ENCODE measurements at regions not wholly inside any gene's neighbourhood (a gene's known extent, or its start where the extent isn't known, plus 50 kb on each side); places are given as distances from the start of the nearest gene placed in this dataset.
A peak's percentile ranks its signal among the peaks of the same experiment; 100 is the strongest.

GRCh38 chr5:179418972-179419371 lies 73.7 kb upstream of the ADAMTS2 start:
- H3K9me3 ChIP-seq (ENCODE audit: low read depth): no peaks in the 10 kb centered on the region
- H3K4me1 ChIP-seq: no peaks in the 10 kb centered on the region
- H3K9ac ChIP-seq: no peak overlapping the region
- no peak overlapping the region for H3K4me3 ChIP-seq
- H3K27ac Mint-ChIP-seq: peak overlapping the region; percentile 27
- H3K36me3 Mint-ChIP-seq: no peaks in the 10 kb centered on the region
- TF ChIP-seq EZH2 (IDR thresholded peaks at IDR 0.05): no peak
- TF ChIP-seq CTCF (IDR thresholded peaks at IDR 0.05): no peak
- TF ChIP-seq EZH2phosphoT487 (IDR thresholded peaks at IDR 0.05): no peak
- no peaks in the 10 kb centered on the region for H3K9me3 Mint-ChIP-seq
- H3F3A ChIP-seq (ENCODE audit: low read depth): no peaks in the 10 kb centered on the region
- H3K27ac ChIP-seq: no peak overlapping the region
- no peak overlapping the region for H2AFZ ChIP-seq (replicated peaks)
- no peak for DNase-seq (ENCODE audit: low spot score)
- no peaks in the 10 kb centered on the region for H3K36me3 ChIP-seq
- no peaks in the 10 kb centered on the region for H3K27me3 ChIP-seq
- no peaks in the 10 kb centered on the region for H4K20me1 ChIP-seq (ENCODE audit: low read depth)
- peaks cover 10% of the 10 kb centered on the region for H3K4me1 Mint-ChIP-seq
- H3K4me2 ChIP-seq: no peak overlapping the region
- H3K79me2 ChIP-seq (ENCODE audit: low read depth): no peaks in the 10 kb centered on the region
- H3K4me3 Mint-ChIP-seq: no peak overlapping the region
- peaks cover 2% of the 10 kb centered on the region for H3K27me3 Mint-ChIP-seq (ENCODE audit: insufficient read depth, low read depth)

GRCh38 chr5:179417696-179418095 lies 72.4 kb upstream of the ADAMTS2 start:
- Histone ChIP-seq H3K4me2 (no peak overlapping the region), H3K36me3 (no peaks in the 10 kb centered on the region), H3K4me1 (no peaks in the 10 kb centered on the region), H3K9ac (no peak overlapping the region), H3F3A (ENCODE audit: low read depth) (no peaks in the 10 kb centered on the region), H3K9me3 (ENCODE audit: low read depth) (no peaks in the 10 kb centered on the region), H2AFZ (replicated peaks) (no peak overlapping the region), H3K27ac (no peak overlapping the region), H3K4me3 (no peak overlapping the region), H4K20me1 (ENCODE audit: low read depth) (no peaks in the 10 kb centered on the region), H3K27me3 (no peaks in the 10 kb centered on the region), H3K79me2 (ENCODE audit: low read depth) (no peaks in the 10 kb centered on the region)
- Mint-ChIP-seq H3K27me3 (ENCODE audit: insufficient read depth, low read depth) (peaks cover 4% of the 10 kb centered on the region), H3K4me3 (no peak overlapping the region), H3K9me3 (no peaks in the 10 kb centered on the region), H3K27ac (no peak overlapping the region), H3K36me3 (no peaks in the 10 kb centered on the region), H3K4me1 (peaks cover 13% of the 10 kb centered on the region)
- DNase-seq (ENCODE audit: low spot score): no peak
- TF ChIP-seq CTCF (IDR thresholded peaks at IDR 0.05): no peak
- TF ChIP-seq EZH2 (IDR thresholded peaks at IDR 0.05): no peak
- TF ChIP-seq EZH2phosphoT487 (IDR thresholded peaks at IDR 0.05): no peak

GRCh38 chr5:179417016-179417415 lies 71.8 kb upstream of the ADAMTS2 start:
- H3K4me3 Mint-ChIP-seq: no peak overlapping the region
- Histone ChIP-seq H3K27ac (no peak overlapping the region), H3K9me3 (ENCODE audit: low read depth) (no peaks in the 10 kb centered on the region), H4K20me1 (ENCODE audit: low read depth) (no peaks in the 10 kb centered on the region), H3K27me3 (no peaks in the 10 kb centered on the region), H3K79me2 (ENCODE audit: low read depth) (no peaks in the 10 kb centered on the region), H3K4me3 (no peak overlapping the region), H3K36me3 (no peaks in the 10 kb centered on the region), H3K9ac (no peak overlapping the region), H2AFZ (replicated peaks) (no peak overlapping the region), H3K4me1 (no peaks in the 10 kb centered on the region), H3K4me2 (no peak overlapping the region), H3F3A (ENCODE audit: low read depth) (no peaks in the 10 kb centered on the region)
- H3K9me3 Mint-ChIP-seq: no peaks in the 10 kb centered on the region
- no peaks in the 10 kb centered on the region for H3K36me3 Mint-ChIP-seq
- no peak for DNase-seq (ENCODE audit: low spot score)
- no peak overlapping the region for H3K27ac Mint-ChIP-seq
- peaks cover 4% of the 10 kb centered on the region for H3K27me3 Mint-ChIP-seq (ENCODE audit: insufficient read depth, low read depth)
- peaks cover 13% of the 10 kb centered on the region for H3K4me1 Mint-ChIP-seq
- no peak for TF ChIP-seq EZH2 (IDR thresholded peaks at IDR 0.05)
- no peak for TF ChIP-seq EZH2phosphoT487 (IDR thresholded peaks at IDR 0.05)

GRCh38 chr5:179416114-179416822 lies 71.0 kb upstream of the ADAMTS2 start:
- H3K27me3 Mint-ChIP-seq (ENCODE audit: insufficient read depth, low read depth): peaks cover 4% of the 10 kb centered on the region
- Histone ChIP-seq H3K27me3 (no peaks in the 10 kb centered on the region), H3K27ac (no peak overlapping the region), H3K9me3 (ENCODE audit: low read depth) (no peaks in the 10 kb centered on the region), H3K9ac (no peak overlapping the region), H2AFZ (replicated peaks) (no peak overlapping the region), H3K4me3 (no peak overlapping the region), H3F3A (ENCODE audit: low read depth) (no peaks in the 10 kb centered on the region), H4K20me1 (ENCODE audit: low read depth) (no peaks in the 10 kb centered on the region), H3K4me2 (no peak overlapping the region), H3K4me1 (no peaks in the 10 kb centered on the region), H3K79me2 (ENCODE audit: low read depth) (no peaks in the 10 kb centered on the region), H3K36me3 (no peaks in the 10 kb centered on the region)
- no peaks in the 10 kb centered on the region for H3K9me3 Mint-ChIP-seq
- no peak for DNase-seq (ENCODE audit: low spot score)
- H3K4me3 Mint-ChIP-seq: no peak overlapping the region
- H3K4me1 Mint-ChIP-seq: peaks cover 13% of the 10 kb centered on the region
- no peaks in the 10 kb centered on the region for H3K36me3 Mint-ChIP-seq
- TF ChIP-seq EZH2 (IDR thresholded peaks at IDR 0.05) (no peak), CTCF (IDR thresholded peaks at IDR 0.05) (no peak), EZH2phosphoT487 (IDR thresholded peaks at IDR 0.05) (no peak)
- peak overlapping the region; percentile 53 for H3K27ac Mint-ChIP-seq

All from neural progenitor cell (in vitro differentiated cells).